Nucleus accumbens (tissue), 56 donors: ENCODE measurements at regions not wholly inside any gene's neighbourhood (a gene's known extent, or its start where the extent isn't known, plus 50 kb on each side); places are given as distances from the start of the nearest gene placed in this dataset.
"Not testable (repeated sequence)": the region's sequence is repeated elsewhere in the genome, so short reads cannot be mapped to it uniquely, and the experiment has no call there.

Experiments used
- DNase-seq, 56 donors: peaks; one replicate each; lab custom pipeline; 2025; lab: John Stamatoyannopoulos, UW

GRCh38 chr17:13102477-13102876 is 84.7 kb upstream of the ELAC2 start:
- no peak for DNase-seq

GRCh38 chr17:13099926-13100325 is 82.1 kb upstream of the ELAC2 start:
- no peak for DNase-seq

GRCh38 chr17:13099089-13099735 is 81.4 kb upstream of the ELAC2 start:
- no peak for DNase-seq

- no peak for DNase-seq
Measured at GRCh38 chr17:13096291-13096690, 78.5 kb upstream of the ELAC2 start.

GRCh38 chr17:13092010-13092409 is 74.2 kb upstream of the ELAC2 start:
- DNase-seq: not testable (repeated sequence)

GRCh38 chr17:13088666-13089065 is 70.8 kb upstream of the ELAC2 start:
- no peak for DNase-seq

GRCh38 chr17:13087802-13088201 is 70.0 kb upstream of the ELAC2 start:
- DNase-seq: no peak

GRCh38 chr17:13086142-13086769 is 68.4 kb upstream of the ELAC2 start:
- DNase-seq: no peak

GRCh38 chr17:13085578-13085977 is 67.8 kb upstream of the ELAC2 start:
- DNase-seq: no peak

GRCh38 chr17:13084420-13084819 is 66.6 kb upstream of the ELAC2 start:
- DNase-seq: no peak

- no peak for DNase-seq
Measured at GRCh38 chr17:13078591-13079385, 61.0 kb upstream of the ELAC2 start.

GRCh38 chr17:13076905-13077304 is 59.1 kb upstream of the ELAC2 start:
- DNase-seq: no peak

- DNase-seq: no peak
Measured at GRCh38 chr17:13074026-13074425, 56.2 kb upstream of the ELAC2 start.

GRCh38 chr17:13073018-13073417 is 55.2 kb upstream of the ELAC2 start:
- no peak for DNase-seq

GRCh38 chr17:13070732-13071131 is 52.9 kb upstream of the ELAC2 start:
- no peak for DNase-seq

GRCh38 chr17:13067629-13068303 is 49.9 kb upstream of the ELAC2 start:
- no peak for DNase-seq
